GM18517 (cell line): ENCODE measurements at regions not wholly inside any gene's neighbourhood (a gene's known extent, or its start where the extent isn't known, plus 50 kb on each side); places are given as distances from the start of the nearest gene placed in this dataset.

ENCODE experiments used
- ATAC-seq: cut with Tn5 transposase; IDR thresholded peaks from one replicate; pipeline ENCODE4 v1.9.1; 2021; ENCODE audit warnings: mild to moderate bottlenecking, moderate library complexity; ENCODE audit not compliant: unreplicated experiment

DNA sequence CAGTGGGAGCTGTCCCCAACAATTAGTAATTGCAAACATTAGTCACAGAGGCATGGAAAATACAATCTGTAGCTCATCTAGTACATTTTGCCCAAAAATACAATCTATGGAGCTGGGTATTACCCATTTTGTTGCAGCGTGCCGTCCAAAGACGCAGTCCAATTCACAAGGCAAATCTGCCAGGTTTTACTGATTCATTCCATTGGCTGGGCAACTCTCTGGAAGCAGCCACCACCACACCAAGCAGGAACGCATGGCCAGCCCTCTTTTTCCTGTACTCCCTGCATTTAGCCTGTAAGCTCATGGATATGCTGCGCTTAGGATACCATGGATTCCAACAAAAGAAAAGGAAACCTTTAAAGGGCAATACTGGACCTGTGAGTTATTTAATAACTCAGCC is 60.5 kb upstream of the ARRDC4 start:
- ATAC-seq = no peak

- ATAC-seq = no peak
Measured at GRCh38 chr15:97902140-97902780, 58.2 kb upstream of the ARRDC4 start.

- no peak for ATAC-seq
Measured at GRCh38 chr15:97903560-97903959, 56.9 kb upstream of the ARRDC4 start.

- ATAC-seq = no peak
Measured at GRCh38 chr15:97903971-97904572, 56.4 kb upstream of the ARRDC4 start.

GRCh38 chr15:97909291-97909891 is 51.1 kb upstream of the ARRDC4 start:
- peak; percentile 85 for ATAC-seq
